SK-N-SH (cell line): ENCODE measurements at regions not wholly inside any gene's neighbourhood (a gene's known extent, or its start where the extent isn't known, plus 50 kb on each side); places are given as distances from the start of the nearest gene placed in this dataset.

Experiments
- EP300 ChIP-seq, 2 experiments: IDR thresholded peaks; 2 replicates each; pipeline versions ENCODE4 v1.4.0 to v1.6.1; 2012; ENCODE audit warnings: borderline replicate concordance in 1 of 2, low read depth in 1 of 2, low read length in 1 of 2
- GATA2 ChIP-seq: sonication (generic); formaldehyde crosslinking; IDR thresholded peaks from 2 replicates; pipeline ENCODE4 v1.5.0; 2020; ENCODE audit warnings: mild to moderate bottlenecking, missing genetic modification reagents
- MXI1 ChIP-seq: IDR thresholded peaks from 2 replicates; pipeline ENCODE4 v1.6.1; 2012; ENCODE audit warnings: mild to moderate bottlenecking, low read depth, low read length, improper control_type of control experiment
- NFIC ChIP-seq: IDR thresholded peaks from 2 replicates; pipeline ENCODE4 v1.4.0; 2012; ENCODE audit warnings: borderline replicate concordance
- SMC3 ChIP-seq: IDR thresholded peaks from 2 replicates; pipeline ENCODE4 v1.6.1; 2012; ENCODE audit warnings: low read depth, low read length, improper control_type of control experiment
- TCF12 ChIP-seq: IDR thresholded peaks from 2 replicates; pipeline ENCODE4 v1.4.0; 2012
- TF ChIP-seq, protein P1 (sequence below): IDR thresholded peaks from 2 replicates; pipeline ENCODE4; 2012

DNA sequence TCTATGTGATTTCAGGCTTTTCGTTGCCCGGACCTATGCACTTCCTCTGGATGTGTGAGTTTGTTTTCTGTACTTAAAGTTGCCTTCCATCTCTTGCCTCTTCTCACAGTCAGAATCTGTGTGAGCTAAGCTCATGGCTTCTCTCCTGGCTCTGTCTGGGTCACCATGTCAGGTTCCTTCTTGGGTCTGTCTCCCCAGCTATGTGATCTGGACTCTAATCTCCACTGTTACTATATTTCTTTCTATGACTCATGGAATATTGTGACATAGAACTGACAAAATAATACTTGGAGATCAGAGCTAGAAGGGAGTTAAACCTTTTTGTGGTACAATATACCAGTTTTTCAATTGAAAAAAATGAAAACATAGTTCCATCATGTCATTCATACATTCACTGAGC, 172.7 kb upstream of the FGGY start:
- TF ChIP-seq EP300 (IDR thresholded peaks at IDR 0.05; ENCODE audit: borderline replicate concordance in 1 of 2, low read depth in 1 of 2, low read length in 1 of 2): no peak
- no peak for TF ChIP-seq GATA2 (CRISPR knock-in tag)
- TF ChIP-seq SMC3: no peak
- no peak for TF ChIP-seq MXI1
- TF ChIP-seq, protein P1, sequence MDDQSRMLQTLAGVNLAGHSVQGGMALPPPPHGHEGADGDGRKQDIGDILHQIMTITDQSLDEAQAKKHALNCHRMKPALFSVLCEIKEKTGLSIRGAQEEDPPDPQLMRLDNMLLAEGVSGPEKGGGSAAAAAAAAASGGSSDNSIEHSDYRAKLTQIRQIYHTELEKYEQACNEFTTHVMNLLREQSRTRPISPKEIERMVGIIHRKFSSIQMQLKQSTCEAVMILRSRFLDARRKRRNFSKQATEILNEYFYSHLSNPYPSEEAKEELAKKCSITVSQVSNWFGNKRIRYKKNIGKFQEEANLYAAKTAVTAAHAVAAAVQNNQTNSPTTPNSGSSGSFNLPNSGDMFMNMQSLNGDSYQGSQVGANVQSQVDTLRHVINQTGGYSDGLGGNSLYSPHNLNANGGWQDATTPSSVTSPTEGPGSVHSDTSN: no peak
- TF ChIP-seq TCF12: no peak
- TF ChIP-seq NFIC: no peak
